Panc1 (cell line): ENCODE measurements at regions not wholly inside any gene's neighbourhood (a gene's known extent, or its start where the extent isn't known, plus 50 kb on each side); places are given as distances from the start of the nearest gene placed in this dataset.

ENCODE experiments used
- POLR2AphosphoS5 ChIP-seq: IDR thresholded peaks from 2 replicates; pipeline ENCODE4 v1.6.1; 2012; ENCODE audit warnings: mild to moderate bottlenecking, low read depth, low read length, moderate library complexity
- SIN3A ChIP-seq: IDR thresholded peaks from 2 replicates; pipeline ENCODE4 v1.6.1; 2012; ENCODE audit warnings: low read depth, mild to moderate bottlenecking, low read length, moderate library complexity, borderline replicate concordance; ENCODE audit not compliant: insufficient read depth
- TF ChIP-seq, protein P1 (sequence below): fragments of 450-650 bp; IDR thresholded peaks from 2 replicates; pipeline ENCODE4 v1.5.1; 2017; ENCODE audit warnings: mild to moderate bottlenecking

DNA sequence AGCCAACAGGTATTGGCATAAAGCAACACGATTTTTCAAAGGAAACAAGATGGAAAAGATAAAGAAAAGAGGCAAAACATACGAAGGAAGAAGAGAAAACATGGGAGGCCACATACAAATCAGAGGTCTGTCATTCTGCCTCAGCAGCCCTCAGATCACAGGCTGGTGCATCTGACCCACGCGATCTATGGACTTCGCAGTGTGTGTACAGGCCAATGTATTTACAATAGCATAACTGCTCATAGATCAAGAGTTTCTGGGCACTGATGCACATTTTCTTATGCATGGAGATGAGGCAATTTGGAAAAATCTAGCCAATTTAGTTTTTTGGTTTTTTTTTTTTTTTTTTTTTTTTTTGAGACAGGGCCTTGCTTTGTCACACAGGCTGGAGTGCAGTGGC lies 245.4 kb downstream of the DUSP6 start:
- TF ChIP-seq SIN3A: no peak
- no peak for TF ChIP-seq POLR2AphosphoS5
- TF ChIP-seq, protein P1, sequence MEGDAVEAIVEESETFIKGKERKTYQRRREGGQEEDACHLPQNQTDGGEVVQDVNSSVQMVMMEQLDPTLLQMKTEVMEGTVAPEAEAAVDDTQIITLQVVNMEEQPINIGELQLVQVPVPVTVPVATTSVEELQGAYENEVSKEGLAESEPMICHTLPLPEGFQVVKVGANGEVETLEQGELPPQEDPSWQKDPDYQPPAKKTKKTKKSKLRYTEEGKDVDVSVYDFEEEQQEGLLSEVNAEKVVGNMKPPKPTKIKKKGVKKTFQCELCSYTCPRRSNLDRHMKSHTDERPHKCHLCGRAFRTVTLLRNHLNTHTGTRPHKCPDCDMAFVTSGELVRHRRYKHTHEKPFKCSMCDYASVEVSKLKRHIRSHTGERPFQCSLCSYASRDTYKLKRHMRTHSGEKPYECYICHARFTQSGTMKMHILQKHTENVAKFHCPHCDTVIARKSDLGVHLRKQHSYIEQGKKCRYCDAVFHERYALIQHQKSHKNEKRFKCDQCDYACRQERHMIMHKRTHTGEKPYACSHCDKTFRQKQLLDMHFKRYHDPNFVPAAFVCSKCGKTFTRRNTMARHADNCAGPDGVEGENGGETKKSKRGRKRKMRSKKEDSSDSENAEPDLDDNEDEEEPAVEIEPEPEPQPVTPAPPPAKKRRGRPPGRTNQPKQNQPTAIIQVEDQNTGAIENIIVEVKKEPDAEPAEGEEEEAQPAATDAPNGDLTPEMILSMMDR: no peak
